B cell (primary cell): ENCODE measurements at regions not wholly inside any gene's neighbourhood (a gene's known extent, or its start where the extent isn't known, plus 50 kb on each side); places are given as distances from the start of the nearest gene placed in this dataset.

ENCODE experiments used
- CTCF ChIP-seq: fragments of 200-600 bp; IDR thresholded peaks from one replicate; pipeline ENCODE4 v1.8.0; 2022; ENCODE audit warnings: antibody characterized with exemption, mild to moderate bottlenecking
- EZH2 ChIP-seq: IDR thresholded peaks from 2 replicates; pipeline ENCODE4 v1.6.1; 2012; ENCODE audit warnings: borderline replicate concordance, low read depth, mild to moderate bottlenecking, moderate library complexity, low read length; ENCODE audit not compliant: insufficient read depth, poor library complexity, severe bottlenecking

GRCh38 chr6:140285471-140285870 is 911.0 kb upstream of the CITED2 start:
- no peak for TF ChIP-seq EZH2
- no peak for TF ChIP-seq CTCF
